Gastroesophageal sphincter (tissue), 3 donors: ENCODE measurements at regions not wholly inside any gene's neighbourhood (a gene's known extent, or its start where the extent isn't known, plus 50 kb on each side); places are given as distances from the start of the nearest gene placed in this dataset.

Experiments used
- EP300 ChIP-seq: sonication (generic); formaldehyde crosslinking; IDR thresholded peaks from one replicate; pipeline ENCODE4 v1.6.1; 2017; ENCODE audit warnings: antibody characterized with exemption, mild to moderate bottlenecking
- POLR2AphosphoS5 ChIP-seq: sonication (generic); formaldehyde crosslinking; IDR thresholded peaks from one replicate; pipeline ENCODE4 v1.6.1; 2017; ENCODE audit warnings: antibody characterized with exemption
- TF ChIP-seq, protein P1 (sequence below), 4 experiments: fragments of 200-600 bp in 2 of 4; fragments of 450-650 bp in 2 of 4; sonication (generic) in 1 of 4; IDR thresholded peaks; one replicate each; pipeline ENCODE4 v1.5.1; 2017 to 2019; ENCODE audit warnings: antibody characterized with exemption in 4 of 4, mild to moderate bottlenecking in 2 of 4, moderate library complexity in 2 of 4

DNA sequence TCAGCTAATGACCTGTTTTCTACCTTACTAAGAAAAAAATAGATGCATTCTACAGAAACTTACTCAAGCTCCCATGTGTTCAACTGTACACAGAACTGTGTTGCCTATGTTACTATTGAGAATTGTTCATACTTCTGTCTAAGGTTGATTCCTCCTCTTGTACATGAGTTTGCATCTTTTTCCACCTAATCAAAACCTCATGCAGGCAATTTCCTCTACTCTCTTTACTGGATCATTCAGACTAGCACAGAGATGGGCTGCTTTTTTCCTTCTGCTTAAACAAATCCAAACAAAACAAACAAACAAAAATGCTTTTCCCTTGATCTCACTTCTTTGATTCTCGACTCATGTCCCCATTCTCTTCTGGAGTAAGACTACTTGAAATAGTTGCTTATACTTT lies 58.8 kb upstream of the PTGFR start:
- TF ChIP-seq, protein P1, sequence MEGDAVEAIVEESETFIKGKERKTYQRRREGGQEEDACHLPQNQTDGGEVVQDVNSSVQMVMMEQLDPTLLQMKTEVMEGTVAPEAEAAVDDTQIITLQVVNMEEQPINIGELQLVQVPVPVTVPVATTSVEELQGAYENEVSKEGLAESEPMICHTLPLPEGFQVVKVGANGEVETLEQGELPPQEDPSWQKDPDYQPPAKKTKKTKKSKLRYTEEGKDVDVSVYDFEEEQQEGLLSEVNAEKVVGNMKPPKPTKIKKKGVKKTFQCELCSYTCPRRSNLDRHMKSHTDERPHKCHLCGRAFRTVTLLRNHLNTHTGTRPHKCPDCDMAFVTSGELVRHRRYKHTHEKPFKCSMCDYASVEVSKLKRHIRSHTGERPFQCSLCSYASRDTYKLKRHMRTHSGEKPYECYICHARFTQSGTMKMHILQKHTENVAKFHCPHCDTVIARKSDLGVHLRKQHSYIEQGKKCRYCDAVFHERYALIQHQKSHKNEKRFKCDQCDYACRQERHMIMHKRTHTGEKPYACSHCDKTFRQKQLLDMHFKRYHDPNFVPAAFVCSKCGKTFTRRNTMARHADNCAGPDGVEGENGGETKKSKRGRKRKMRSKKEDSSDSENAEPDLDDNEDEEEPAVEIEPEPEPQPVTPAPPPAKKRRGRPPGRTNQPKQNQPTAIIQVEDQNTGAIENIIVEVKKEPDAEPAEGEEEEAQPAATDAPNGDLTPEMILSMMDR (IDR thresholded peaks at IDR 0.05), result no peak
- no peak for TF ChIP-seq POLR2AphosphoS5
- no peak for TF ChIP-seq EP300
